ENCODE measurements at regions not wholly inside any gene's neighbourhood (a gene's known extent, or its start where the extent isn't known, plus 50 kb on each side); places are given as distances from the start of the nearest gene placed in this dataset.

DNA sequence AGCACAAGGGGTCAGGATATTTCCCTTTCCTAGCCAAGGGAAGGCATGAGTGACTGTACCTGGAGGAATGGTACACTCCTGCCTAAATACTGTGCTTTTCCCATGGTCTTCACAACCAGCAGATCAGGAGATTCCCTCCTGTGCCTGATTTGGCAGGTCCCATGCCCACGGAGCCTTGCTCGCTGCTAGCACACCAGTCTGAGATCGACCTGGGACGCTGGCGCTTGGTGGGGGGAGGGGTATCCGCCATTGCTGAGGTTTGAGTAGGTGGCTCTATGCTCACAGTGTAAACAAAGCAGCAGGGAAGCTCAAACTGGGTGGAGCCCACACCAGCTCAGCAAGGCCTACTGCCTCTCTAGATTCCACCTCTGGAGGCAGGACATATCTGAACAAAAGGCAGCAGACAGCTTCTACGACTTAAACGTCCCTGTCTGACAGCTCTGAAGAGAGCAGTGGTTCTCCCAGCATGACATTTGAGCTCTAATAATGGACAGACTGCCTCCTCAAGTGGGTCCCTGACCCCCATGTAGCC, 486.0 kb upstream of the CHRM3 start:
- TF ChIP-seq, protein P1, sequence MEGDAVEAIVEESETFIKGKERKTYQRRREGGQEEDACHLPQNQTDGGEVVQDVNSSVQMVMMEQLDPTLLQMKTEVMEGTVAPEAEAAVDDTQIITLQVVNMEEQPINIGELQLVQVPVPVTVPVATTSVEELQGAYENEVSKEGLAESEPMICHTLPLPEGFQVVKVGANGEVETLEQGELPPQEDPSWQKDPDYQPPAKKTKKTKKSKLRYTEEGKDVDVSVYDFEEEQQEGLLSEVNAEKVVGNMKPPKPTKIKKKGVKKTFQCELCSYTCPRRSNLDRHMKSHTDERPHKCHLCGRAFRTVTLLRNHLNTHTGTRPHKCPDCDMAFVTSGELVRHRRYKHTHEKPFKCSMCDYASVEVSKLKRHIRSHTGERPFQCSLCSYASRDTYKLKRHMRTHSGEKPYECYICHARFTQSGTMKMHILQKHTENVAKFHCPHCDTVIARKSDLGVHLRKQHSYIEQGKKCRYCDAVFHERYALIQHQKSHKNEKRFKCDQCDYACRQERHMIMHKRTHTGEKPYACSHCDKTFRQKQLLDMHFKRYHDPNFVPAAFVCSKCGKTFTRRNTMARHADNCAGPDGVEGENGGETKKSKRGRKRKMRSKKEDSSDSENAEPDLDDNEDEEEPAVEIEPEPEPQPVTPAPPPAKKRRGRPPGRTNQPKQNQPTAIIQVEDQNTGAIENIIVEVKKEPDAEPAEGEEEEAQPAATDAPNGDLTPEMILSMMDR (IDR thresholded peaks at IDR 0.05; ENCODE audit: extremely low read depth, insufficient read depth, missing control alignments), result no peak
- in situ Hi-C loops (cut with MboI; ENCODE audit: low pct_unique_long_range_greater_than_20kb, low sequenced_read_pairs, unreplicated experiment), result no loop called here

DNA sequence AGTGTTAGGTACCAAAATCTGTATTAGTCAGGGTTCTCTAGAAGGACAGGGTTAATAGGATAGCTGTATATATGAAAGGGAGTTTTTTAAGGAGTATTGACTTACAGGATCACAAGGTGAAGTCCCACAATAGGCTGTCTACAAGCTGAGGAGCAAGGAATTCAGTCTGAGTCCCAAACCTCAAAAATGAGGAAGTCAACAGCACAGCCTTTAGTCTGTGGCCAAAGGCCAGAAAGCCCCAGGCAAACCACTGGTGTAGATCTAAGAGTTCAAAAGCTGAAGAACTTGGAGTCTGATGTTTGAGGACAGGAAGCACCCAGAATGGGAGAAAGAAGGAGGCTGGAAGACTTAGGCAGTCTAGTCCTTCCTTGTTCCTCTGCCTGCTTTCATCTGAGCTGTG, 487.5 kb upstream of the CHRM3 start:
- TF ChIP-seq, protein P1 (IDR thresholded peaks at IDR 0.05; ENCODE audit: extremely low read depth, insufficient read depth, missing control alignments), result no peak
- no peak for DNase-seq (ENCODE audit: low spot score)
- in situ Hi-C loops (cut with MboI; ENCODE audit: low pct_unique_long_range_greater_than_20kb, low sequenced_read_pairs, unreplicated experiment), result no loop called here

More for the DNA sequence above, 486.0 kb upstream of the CHRM3 start:
- no peak for DNase-seq (ENCODE audit: low spot score)

DNA sequence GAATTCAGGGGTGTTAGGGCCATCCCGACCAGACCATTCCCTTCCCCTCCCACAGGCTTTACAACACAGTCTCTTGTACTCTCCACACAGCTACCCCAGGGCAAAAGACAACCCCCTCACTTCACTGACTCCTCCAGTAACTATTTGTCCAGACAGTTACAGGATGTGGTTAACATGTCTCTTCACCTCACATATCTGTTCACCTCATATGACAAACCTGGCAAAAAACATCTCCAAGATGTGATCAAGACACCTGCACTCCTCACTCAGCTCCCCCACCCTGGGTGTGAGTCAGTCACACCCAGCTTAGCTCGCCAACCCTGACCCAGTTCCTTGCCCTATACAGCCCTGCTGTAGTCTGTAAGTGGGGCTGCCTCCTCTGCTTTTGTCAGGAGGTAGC, 490.5 kb upstream of the CHRM3 start:
- TF ChIP-seq, protein P1 (IDR thresholded peaks at IDR 0.05; ENCODE audit: extremely low read depth, insufficient read depth, missing control alignments), result no peak
- DNase-seq (ENCODE audit: low spot score), result no peak
- in situ Hi-C loops (cut with MboI; ENCODE audit: low pct_unique_long_range_greater_than_20kb, low sequenced_read_pairs, unreplicated experiment), result no loop called here

DNA sequence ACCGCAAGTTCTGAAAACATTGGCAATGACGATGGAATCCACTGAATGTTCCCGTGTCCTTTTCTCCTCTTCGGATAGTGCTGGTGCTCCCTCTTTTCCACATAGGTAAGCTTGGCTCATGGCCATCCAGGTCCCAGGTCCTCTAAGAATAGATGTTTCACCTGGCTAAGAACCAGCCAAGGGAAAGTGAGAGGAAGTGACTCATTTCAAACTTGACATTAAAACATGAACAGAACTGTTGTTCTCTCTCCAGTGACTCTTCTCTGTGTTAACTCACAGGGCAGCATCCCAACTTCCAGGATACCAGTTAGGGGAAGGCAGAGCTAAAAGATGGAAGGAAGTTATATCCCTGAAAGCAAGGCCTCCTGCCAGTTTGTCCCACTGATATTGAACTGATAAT, 493.8 kb upstream of the CHRM3 start:
- DNase-seq (ENCODE audit: low spot score), result no peak
- in situ Hi-C loops (cut with MboI; ENCODE audit: low pct_unique_long_range_greater_than_20kb, low sequenced_read_pairs, unreplicated experiment), result no loop called here

DNA sequence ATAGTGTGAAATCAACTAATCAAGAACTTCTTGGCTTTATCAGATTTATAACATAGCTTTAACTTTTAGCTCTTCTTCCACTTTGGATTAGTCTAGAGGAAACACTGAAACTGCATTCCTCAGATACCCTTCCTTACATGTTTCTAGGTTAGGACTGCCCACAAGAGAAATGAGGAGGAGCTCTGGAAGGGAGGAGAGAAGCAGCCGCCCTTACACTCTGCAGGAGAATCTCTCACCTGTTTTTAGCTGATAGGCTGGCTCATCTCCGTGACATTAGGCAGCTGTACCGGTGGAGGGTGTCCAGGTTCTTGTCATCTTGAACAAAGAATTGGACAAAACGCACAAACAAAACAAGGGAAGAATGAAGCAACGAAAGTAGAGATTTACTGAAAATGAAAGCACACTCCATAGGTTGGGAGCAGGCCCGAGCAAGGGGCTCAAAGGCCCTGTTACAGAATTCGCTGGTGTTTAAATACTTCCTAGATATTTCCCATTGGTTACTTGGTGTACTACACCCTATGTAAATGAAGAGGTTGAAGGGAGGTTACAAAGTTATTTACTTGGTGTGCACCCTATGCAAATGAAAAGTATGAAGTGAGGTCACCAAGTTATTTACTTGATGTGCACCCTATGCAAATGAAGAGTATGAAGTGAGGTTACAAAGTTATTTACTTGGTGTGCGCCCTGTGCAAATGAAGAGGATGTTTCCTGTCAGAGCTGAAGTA, 524.9 kb upstream of the CHRM3 start:
- no peak for DNase-seq (ENCODE audit: low spot score)
- in situ Hi-C loops (cut with MboI; ENCODE audit: low pct_unique_long_range_greater_than_20kb, low sequenced_read_pairs, unreplicated experiment), result no loop called here
- TF ChIP-seq, protein P1 (IDR thresholded peaks at IDR 0.05; ENCODE audit: extremely low read depth, insufficient read depth, missing control alignments), result no peak

More for the DNA sequence above, 493.8 kb upstream of the CHRM3 start:
- TF ChIP-seq, protein P1 (IDR thresholded peaks at IDR 0.05; ENCODE audit: extremely low read depth, insufficient read depth, missing control alignments), result no peak

DNA sequence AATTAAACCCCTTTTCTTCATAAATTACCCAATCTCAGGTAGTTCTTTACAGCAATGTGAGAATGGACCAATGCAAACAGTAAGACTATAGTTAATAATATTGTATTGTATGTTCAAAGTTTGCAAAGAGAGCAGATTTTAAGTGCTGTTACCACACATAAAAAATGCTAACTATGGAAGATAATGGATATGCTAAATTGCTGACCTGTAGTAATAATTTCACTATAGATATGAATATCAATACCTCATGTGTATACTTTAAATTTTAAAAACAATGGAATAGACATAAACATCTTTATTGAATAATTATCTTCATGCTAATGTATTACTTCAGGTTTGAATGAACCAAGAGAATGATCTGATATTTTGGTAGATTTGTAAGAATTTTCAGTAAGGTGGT, 552.4 kb upstream of the CHRM3 start:
- no peak for DNase-seq (ENCODE audit: low spot score)
- in situ Hi-C loops (cut with MboI; ENCODE audit: low pct_unique_long_range_greater_than_20kb, low sequenced_read_pairs, unreplicated experiment), result no loop called here
- TF ChIP-seq, protein P1 (IDR thresholded peaks at IDR 0.05; ENCODE audit: extremely low read depth, insufficient read depth, missing control alignments), result no peak
